Neural cell (in vitro differentiated cells): ENCODE measurements at regions not wholly inside any gene's neighbourhood (a gene's known extent, or its start where the extent isn't known, plus 50 kb on each side); places are given as distances from the start of the nearest gene placed in this dataset.

Experiments used
- H2AFZ ChIP-seq: fragments of 200-600, 300-800 bp; sonication (generic), shearing (Covaris generic); 2 replicates; pipeline ENCODE4 v1.6.0; 2014; ENCODE audit warnings: low read depth, mild to moderate bottlenecking, antibody characterized with exemption, low read length, moderate library complexity
- H3F3A ChIP-seq: fragments of 200-600 bp; shearing (Covaris generic); 2 replicates; pipeline ENCODE4 v1.6.1; 2016; ENCODE audit warnings: mild to moderate bottlenecking, moderate library complexity, mixed read lengths, antibody characterized with exemption, low read length; ENCODE audit not compliant: insufficient read depth, poor library complexity, severe bottlenecking
- H3K27ac ChIP-seq: fragments of 200-600, 300-800 bp; sonication (generic), shearing (Covaris generic); 2 replicates; pipeline ENCODE4 v1.5.1; 2014; ENCODE audit warnings: mild to moderate bottlenecking, low read length, moderate library complexity
- H3K27me3 ChIP-seq: fragments of 300-800, 200-600 bp; sonication (generic), shearing (Covaris generic); 2 replicates; pipeline ENCODE4 v1.6.0; 2014; ENCODE audit warnings: mild to moderate bottlenecking, low read depth, low read length, moderate library complexity; ENCODE audit not compliant: insufficient read depth
- H3K36me3 ChIP-seq: fragments of 300-800, 200-600 bp; sonication (generic), shearing (Covaris generic); 2 replicates; pipeline ENCODE4 v1.5.1; 2014; ENCODE audit warnings: mild to moderate bottlenecking, antibody characterized with exemption, low read length, moderate library complexity; ENCODE audit not compliant: insufficient read depth
- H3K4me2 ChIP-seq: fragments of 300-800, 200-600 bp; sonication (generic), shearing (Covaris generic); 2 replicates; pipeline ENCODE4 v1.6.0; 2014; ENCODE audit warnings: mild to moderate bottlenecking, low read length
- H3K4me3 ChIP-seq: fragments of 300-800, 200-600 bp; sonication (generic), shearing (Covaris generic); 2 replicates; pipeline ENCODE4 v1.5.1; 2014; ENCODE audit warnings: mild to moderate bottlenecking, low read length, moderate library complexity
- H3K79me2 ChIP-seq: fragments of 200-600 bp; shearing (Covaris generic); replicated peaks from 2 replicates; pipeline ENCODE4 v1.6.0; 2014; ENCODE audit warnings: mild to moderate bottlenecking, low read length, moderate library complexity; ENCODE audit not compliant: insufficient read depth
- H3K9ac ChIP-seq: fragments of 300-800, 200-600 bp; sonication (generic), shearing (Covaris generic); 2 replicates; pipeline ENCODE4 v1.6.1; 2016; ENCODE audit warnings: mild to moderate bottlenecking, low read length, mixed read lengths
- H3K9me2 ChIP-seq: fragments of 200-600 bp; shearing (Covaris generic); 2 replicates; pipeline ENCODE4 v1.6.1; 2016; ENCODE audit warnings: mild to moderate bottlenecking, low read length, mixed read lengths; ENCODE audit not compliant: insufficient read depth
- H3K9me3 ChIP-seq: fragments of 200-600, 300-800 bp; sonication (generic), shearing (Covaris generic); 2 replicates; pipeline ENCODE4 v1.6.1; 2016; ENCODE audit warnings: mild to moderate bottlenecking, mixed run types, low read length, moderate library complexity, mixed read lengths
- H4K20me1 ChIP-seq: fragments of 200-600 bp; shearing (Covaris generic); 2 replicates; pipeline ENCODE4 v1.6.1; 2016; ENCODE audit warnings: mild to moderate bottlenecking, mixed run types; ENCODE audit not compliant: insufficient read depth
- CTCF ChIP-seq: fragments of 450-650 bp; IDR thresholded peaks from 2 replicates; pipeline ENCODE4 v1.5.1; 2014; ENCODE audit warnings: antibody characterized with exemption, mild to moderate bottlenecking, moderate library complexity; ENCODE audit not compliant: poor library complexity, severe bottlenecking
- EP300 ChIP-seq: fragments of 450-650 bp; conservative IDR thresholded peaks from 2 replicates; pipeline ENCODE4 v1.6.1; 2014; ENCODE audit warnings: antibody characterized with exemption, mild to moderate bottlenecking, moderate library complexity; ENCODE audit not compliant: poor library complexity, severe bottlenecking
- EZH2 ChIP-seq: fragments of 200-600, 300-800 bp; shearing (Covaris generic), sonication (generic); IDR thresholded peaks from 2 replicates; pipeline ENCODE4 v1.6.1; 2014; ENCODE audit warnings: antibody characterized with exemption, low read length, borderline replicate concordance, mild to moderate bottlenecking; ENCODE audit not compliant: insufficient read depth, poor library complexity, severe bottlenecking
- MXI1 ChIP-seq: fragments of 450-650 bp; conservative IDR thresholded peaks from 2 replicates; pipeline ENCODE4 v1.6.1; 2014; ENCODE audit warnings: antibody characterized with exemption, mild to moderate bottlenecking; ENCODE audit not compliant: poor library complexity, severe bottlenecking
- POLR2AphosphoS5 ChIP-seq: IDR thresholded peaks from 2 replicates; pipeline ENCODE4 v1.6.1; 2012
- RAD21 ChIP-seq: fragments of 450-650 bp; conservative IDR thresholded peaks from 2 replicates; pipeline ENCODE4 v1.6.1; 2014; ENCODE audit warnings: antibody characterized with exemption, mild to moderate bottlenecking, moderate library complexity
- SMC3 ChIP-seq: fragments of 450-650 bp; conservative IDR thresholded peaks from 2 replicates; pipeline ENCODE4 v1.6.1; 2014; ENCODE audit warnings: antibody characterized with exemption, mild to moderate bottlenecking, moderate library complexity; ENCODE audit not compliant: poor library complexity
- TAF1 ChIP-seq: IDR thresholded peaks from 2 replicates; pipeline ENCODE4 v1.6.1; 2012; ENCODE audit warnings: low read depth
- TF ChIP-seq, protein P1 (sequence below): IDR thresholded peaks from 2 replicates; pipeline ENCODE4 v1.6.1; 2012; ENCODE audit warnings: borderline replicate concordance

DNA sequence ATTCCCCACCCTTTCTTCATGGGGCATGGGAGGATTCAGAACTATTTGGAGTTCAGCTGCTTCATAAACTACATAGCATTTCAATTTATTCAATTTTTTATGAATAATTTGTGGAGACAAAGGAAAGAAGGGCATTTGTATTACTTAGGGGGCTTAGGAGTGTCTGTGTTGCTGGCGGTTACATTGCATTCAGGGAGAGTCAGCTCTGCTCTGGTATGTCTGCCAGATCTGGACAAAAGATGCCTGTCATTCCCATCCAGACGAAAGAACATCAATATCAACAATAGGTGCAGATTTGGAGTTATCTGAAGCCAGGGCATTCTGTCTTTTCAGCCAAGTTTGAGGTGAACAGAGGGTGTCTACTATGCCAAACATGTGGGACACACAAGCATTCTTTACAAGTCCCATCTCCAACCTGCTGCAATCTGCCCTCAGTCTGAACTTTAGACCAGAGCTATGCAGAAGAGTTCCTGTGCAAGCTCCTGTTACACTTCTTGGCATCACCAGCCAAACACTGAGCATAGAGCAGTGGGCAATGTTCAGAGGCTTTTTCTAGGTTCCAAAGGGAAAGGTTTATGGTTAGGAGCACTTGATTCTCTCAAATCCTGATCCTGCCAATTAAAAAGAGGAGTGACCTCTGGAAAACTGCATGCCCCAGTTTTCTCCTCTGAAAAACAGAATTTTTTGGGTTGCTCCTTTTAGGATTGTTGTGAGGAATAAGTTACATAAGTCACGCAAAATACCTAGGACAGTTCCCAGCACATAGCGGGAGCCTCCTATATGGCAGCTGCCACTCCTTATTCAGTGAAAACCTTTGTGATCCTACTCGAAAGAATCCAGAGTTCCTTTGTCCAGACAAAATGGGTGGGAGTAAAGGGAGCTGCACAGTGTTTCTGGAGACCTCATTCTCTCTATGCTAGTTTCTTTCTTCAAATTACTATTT lies 719.5 kb upstream of the SLIT2 start:
- no peaks in the 10 kb centered on the region for H3K27me3 ChIP-seq
- H3K4me3 ChIP-seq: no peak overlapping the region
- no peaks in the 10 kb centered on the region for H3K79me2 ChIP-seq
- no peak overlapping the region for H3K9ac ChIP-seq
- H2AFZ ChIP-seq: no peak overlapping the region
- H3K9me2 ChIP-seq: no peaks in the 10 kb centered on the region
- H3K4me2 ChIP-seq: no peak overlapping the region
- H3K36me3 ChIP-seq: no peaks in the 10 kb centered on the region
- no peaks in the 10 kb centered on the region for H4K20me1 ChIP-seq
- TF ChIP-seq CTCF: no peak
- no peaks in the 10 kb centered on the region for H3K9me3 ChIP-seq
- H3F3A ChIP-seq: no peaks in the 10 kb centered on the region
- H3K27ac ChIP-seq: no peak overlapping the region

DNA sequence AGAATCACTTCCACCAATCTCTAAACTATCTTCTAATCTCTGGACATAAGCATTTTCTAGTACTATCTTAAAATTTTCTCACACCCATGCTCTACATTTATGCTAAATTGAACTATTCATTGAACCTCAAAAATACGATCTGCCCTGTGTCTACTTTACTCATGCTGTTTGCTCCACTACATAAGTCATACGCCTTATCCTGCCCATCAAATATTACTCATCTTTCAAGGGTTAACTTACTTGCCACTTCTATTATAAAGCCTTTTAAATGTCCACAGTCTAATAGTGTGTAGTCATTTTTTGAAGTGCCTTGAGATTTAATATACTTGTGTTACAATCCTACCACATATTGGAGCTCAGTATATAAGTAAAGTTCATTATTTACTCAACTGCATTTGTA lies 727.7 kb upstream of the SLIT2 start:
- H3F3A ChIP-seq: no peaks in the 10 kb centered on the region
- H3K36me3 ChIP-seq: no peaks in the 10 kb centered on the region
- TF ChIP-seq CTCF (no peak), MXI1 (no peak), EZH2 (no peak)
- no peaks in the 10 kb centered on the region for H3K27me3 ChIP-seq
- no peaks in the 10 kb centered on the region for H3K79me2 ChIP-seq
- H3K27ac ChIP-seq: no peak overlapping the region
- no peak overlapping the region for H3K9ac ChIP-seq
- H3K4me2 ChIP-seq: no peak overlapping the region
- H2AFZ ChIP-seq: no peak overlapping the region
- H3K4me3 ChIP-seq: no peak overlapping the region
- no peaks in the 10 kb centered on the region for H3K9me2 ChIP-seq
- H3K9me3 ChIP-seq: no peaks in the 10 kb centered on the region
- H4K20me1 ChIP-seq: no peaks in the 10 kb centered on the region

DNA sequence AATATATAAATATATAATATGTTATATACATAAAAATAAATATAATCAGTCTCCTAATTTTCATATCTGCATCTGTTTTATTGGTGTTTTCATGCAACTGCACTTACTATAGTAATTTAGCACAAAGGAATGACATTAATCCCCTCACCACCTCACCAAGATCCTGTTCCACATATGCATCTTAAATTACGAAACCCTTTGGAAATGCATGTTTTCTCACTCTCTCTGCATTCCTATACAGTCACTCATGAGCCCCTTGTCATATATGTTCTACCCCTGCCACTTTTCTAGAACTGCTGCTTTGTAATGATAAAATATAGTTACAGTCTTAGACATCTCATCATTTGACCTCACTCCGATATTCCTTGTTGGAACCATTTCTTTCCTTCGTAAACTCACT lies 728.7 kb upstream of the SLIT2 start:
- Histone ChIP-seq H4K20me1 (no peaks in the 10 kb centered on the region), H3K9me3 (no peaks in the 10 kb centered on the region), H3F3A (no peaks in the 10 kb centered on the region), H2AFZ (no peak overlapping the region), H3K4me2 (no peak overlapping the region), H3K36me3 (no peaks in the 10 kb centered on the region), H3K9me2 (no peaks in the 10 kb centered on the region), H3K27ac (no peak overlapping the region), H3K27me3 (no peaks in the 10 kb centered on the region), H3K9ac (no peak overlapping the region), H3K79me2 (no peaks in the 10 kb centered on the region), H3K4me3 (no peak overlapping the region)
- TF ChIP-seq SMC3 (no peak), EZH2 (no peak), RAD21 (no peak), CTCF (no peak), EP300 (no peak), POLR2AphosphoS5 (no peak), TAF1 (no peak), MXI1 (no peak)
- TF ChIP-seq, protein P1, sequence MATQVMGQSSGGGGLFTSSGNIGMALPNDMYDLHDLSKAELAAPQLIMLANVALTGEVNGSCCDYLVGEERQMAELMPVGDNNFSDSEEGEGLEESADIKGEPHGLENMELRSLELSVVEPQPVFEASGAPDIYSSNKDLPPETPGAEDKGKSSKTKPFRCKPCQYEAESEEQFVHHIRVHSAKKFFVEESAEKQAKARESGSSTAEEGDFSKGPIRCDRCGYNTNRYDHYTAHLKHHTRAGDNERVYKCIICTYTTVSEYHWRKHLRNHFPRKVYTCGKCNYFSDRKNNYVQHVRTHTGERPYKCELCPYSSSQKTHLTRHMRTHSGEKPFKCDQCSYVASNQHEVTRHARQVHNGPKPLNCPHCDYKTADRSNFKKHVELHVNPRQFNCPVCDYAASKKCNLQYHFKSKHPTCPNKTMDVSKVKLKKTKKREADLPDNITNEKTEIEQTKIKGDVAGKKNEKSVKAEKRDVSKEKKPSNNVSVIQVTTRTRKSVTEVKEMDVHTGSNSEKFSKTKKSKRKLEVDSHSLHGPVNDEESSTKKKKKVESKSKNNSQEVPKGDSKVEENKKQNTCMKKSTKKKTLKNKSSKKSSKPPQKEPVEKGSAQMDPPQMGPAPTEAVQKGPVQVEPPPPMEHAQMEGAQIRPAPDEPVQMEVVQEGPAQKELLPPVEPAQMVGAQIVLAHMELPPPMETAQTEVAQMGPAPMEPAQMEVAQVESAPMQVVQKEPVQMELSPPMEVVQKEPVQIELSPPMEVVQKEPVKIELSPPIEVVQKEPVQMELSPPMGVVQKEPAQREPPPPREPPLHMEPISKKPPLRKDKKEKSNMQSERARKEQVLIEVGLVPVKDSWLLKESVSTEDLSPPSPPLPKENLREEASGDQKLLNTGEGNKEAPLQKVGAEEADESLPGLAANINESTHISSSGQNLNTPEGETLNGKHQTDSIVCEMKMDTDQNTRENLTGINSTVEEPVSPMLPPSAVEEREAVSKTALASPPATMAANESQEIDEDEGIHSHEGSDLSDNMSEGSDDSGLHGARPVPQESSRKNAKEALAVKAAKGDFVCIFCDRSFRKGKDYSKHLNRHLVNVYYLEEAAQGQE: no peak
